Keratinocyte (primary cell): ENCODE measurements at regions not wholly inside any gene's neighbourhood (a gene's known extent, or its start where the extent isn't known, plus 50 kb on each side); places are given as distances from the start of the nearest gene placed in this dataset.

Source experiments
- DNase-seq: peaks from one replicate; pipeline ENCODE4 v3.0.0-alpha.2; 2011; ENCODE audit warnings: low read depth, missing footprints, low spot score
- FAIRE-seq: peaks from 2 replicates; lab custom pipeline; 2011; peaks lifted over from hg19 to GRCh38; lab: Jason Lieb, UNC
- H2AFZ ChIP-seq: 2 replicates; pipeline ENCODE4 v1.6.0; 2012; ENCODE audit warnings: low read length, control low read depth, inconsistent platforms; ENCODE audit not compliant: control insufficient read depth
- H3K27ac ChIP-seq: 2 replicates; pipeline ENCODE4 v1.5.1; 2011; ENCODE audit warnings: low read length; ENCODE audit not compliant: control insufficient read depth, insufficient read depth
- H3K27me3 ChIP-seq: 3 replicates; pipeline ENCODE4 v1.6.0; 2011; ENCODE audit warnings: low read length; ENCODE audit not compliant: control insufficient read depth, insufficient read depth; ENCODE audit errors: extremely low read depth
- H3K36me3 ChIP-seq, 2 experiments: 2 replicates in 1 of 2; 3 replicates in 1 of 2; pipeline ENCODE4 v1.5.1; 2011; ENCODE audit warnings: low read length in 2 of 2, mild to moderate bottlenecking in 1 of 2; ENCODE audit not compliant: control insufficient read depth in 2 of 2, insufficient read depth in 2 of 2; ENCODE audit errors: extremely low read depth in 1 of 2
- H3K4me1 ChIP-seq: 3 replicates; pipeline ENCODE4 v1.5.1; 2011; ENCODE audit warnings: low read length; ENCODE audit not compliant: control insufficient read depth, insufficient read depth; ENCODE audit errors: extremely low read depth
- H3K4me2 ChIP-seq: 3 replicates; pipeline ENCODE4 v1.6.0; 2011; ENCODE audit warnings: low read depth, low read length; ENCODE audit not compliant: control insufficient read depth, insufficient read depth; ENCODE audit errors: extremely low read depth
- H3K4me3 ChIP-seq, 3 experiments: fragments of 200-600 bp in 1 of 3; sonication (generic) in 1 of 3; 2 replicates in 2 of 3; 3 replicates in 1 of 3; pipeline ENCODE4 v1.5.1; 2011 to 2016; ENCODE audit warnings: low read length in 3 of 3, mild to moderate bottlenecking in 3 of 3, control low read depth in 2 of 3, inconsistent platforms in 1 of 3, low read depth in 1 of 3, mixed read lengths in 1 of 3, mixed run types in 1 of 3, moderate library complexity in 1 of 3; ENCODE audit not compliant: control insufficient read depth in 2 of 3, insufficient read depth in 2 of 3; ENCODE audit errors: extremely low read depth in 1 of 3
- H3K79me2 ChIP-seq: 2 replicates; pipeline ENCODE4 v1.6.0; 2012; ENCODE audit warnings: low read length; ENCODE audit not compliant: control insufficient read depth, insufficient read depth
- H3K9ac ChIP-seq: 3 replicates; pipeline ENCODE4 v1.6.0; 2011; ENCODE audit warnings: low read length; ENCODE audit not compliant: control insufficient read depth, insufficient read depth; ENCODE audit errors: extremely low read depth
- H3K9me1 ChIP-seq: 3 replicates; pipeline ENCODE4 v1.6.0; 2011; ENCODE audit warnings: low read length; ENCODE audit not compliant: control insufficient read depth, insufficient read depth; ENCODE audit errors: extremely low read depth
- H3K9me3 ChIP-seq: 2 replicates; pipeline ENCODE4 v1.5.1; 2012; ENCODE audit warnings: low read depth, low read length; ENCODE audit not compliant: control insufficient read depth
- H4K20me1 ChIP-seq: 3 replicates; pipeline ENCODE4 v1.6.0; 2011; ENCODE audit warnings: low read length; ENCODE audit not compliant: control insufficient read depth, insufficient read depth; ENCODE audit errors: extremely low read depth
- EZH2 ChIP-seq: IDR thresholded peaks from one replicate; pipeline ENCODE4 v1.6.1; 2012; ENCODE audit warnings: inconsistent platforms, mild to moderate bottlenecking, low read length, moderate library complexity
- dilution Hi-C: fragments of 300-500 bp; cut with MboI; formaldehyde crosslinking; loops from one replicate; pipeline ENCODE4 v1.7.0; 2020; ENCODE audit warnings: low sequenced_read_pairs; ENCODE audit not compliant: extremely low pct_ligation_motif_present
- TF ChIP-seq, protein P1 (sequence below), 3 experiments: IDR thresholded peaks in 1 of 3; conservative IDR thresholded peaks in 1 of 3; optimal IDR thresholded peaks in 1 of 3; 2 replicates in 2 of 3; 3 replicates in 1 of 3; pipeline versions ENCODE3 to v1.5.1; 2011; ENCODE audit warnings: low read length in 3 of 3, mild to moderate bottlenecking in 3 of 3, moderate library complexity in 2 of 3, control low read depth in 1 of 3, inconsistent platforms in 1 of 3; ENCODE audit not compliant: insufficient read depth in 2 of 3; ENCODE audit errors: extremely low read depth in 1 of 3

DNA sequence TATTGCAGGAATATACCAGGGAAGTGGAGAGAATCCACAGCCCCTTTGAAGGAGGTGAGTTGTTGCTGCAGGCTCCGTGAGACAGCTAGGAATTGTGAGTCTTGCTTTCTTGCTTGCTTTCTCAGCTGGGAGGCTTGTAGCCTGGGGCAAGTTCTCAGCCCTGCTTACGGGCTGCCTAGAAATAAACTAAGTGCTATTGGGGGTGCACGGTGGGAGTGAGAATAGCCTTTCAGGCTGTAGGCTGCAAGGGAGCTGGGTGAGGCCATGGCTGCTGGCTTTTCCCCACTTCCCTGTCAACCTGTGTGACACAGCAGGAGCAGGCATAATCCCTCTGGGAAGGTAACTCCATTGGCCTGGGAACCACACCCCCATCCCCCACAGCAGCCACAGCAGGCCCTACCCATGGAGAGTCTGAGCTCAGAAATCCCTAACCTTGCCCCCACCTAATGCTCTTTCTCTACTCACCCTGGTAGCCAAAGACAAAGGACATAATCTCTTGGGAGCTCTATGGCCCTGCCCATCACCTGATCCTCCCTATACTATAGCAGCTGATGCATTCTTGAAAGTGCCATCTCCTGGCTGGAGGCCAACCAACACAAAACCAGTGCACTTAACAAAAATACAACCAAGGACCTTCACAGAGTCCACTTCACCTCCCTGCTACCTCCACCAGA is 113.0 kb downstream of the MMRN1 start:
- H2AFZ ChIP-seq = no peak overlapping the region
- no peaks in the 10 kb centered on the region for H3K36me3 ChIP-seq
- H3K9me3 ChIP-seq = no peaks in the 10 kb centered on the region
- H4K20me1 ChIP-seq = no peaks in the 10 kb centered on the region
- H3K4me2 ChIP-seq = no peak overlapping the region
- dilution Hi-C loops = no loop called here
- no peaks in the 10 kb centered on the region for H3K27me3 ChIP-seq
- no peaks in the 10 kb centered on the region for H3K9me1 ChIP-seq
- no peak overlapping the region for H3K9ac ChIP-seq
- DNase-seq (no peak), FAIRE-seq (no peak)
- no peak overlapping the region for H3K27ac ChIP-seq
- TF ChIP-seq, protein P1, sequence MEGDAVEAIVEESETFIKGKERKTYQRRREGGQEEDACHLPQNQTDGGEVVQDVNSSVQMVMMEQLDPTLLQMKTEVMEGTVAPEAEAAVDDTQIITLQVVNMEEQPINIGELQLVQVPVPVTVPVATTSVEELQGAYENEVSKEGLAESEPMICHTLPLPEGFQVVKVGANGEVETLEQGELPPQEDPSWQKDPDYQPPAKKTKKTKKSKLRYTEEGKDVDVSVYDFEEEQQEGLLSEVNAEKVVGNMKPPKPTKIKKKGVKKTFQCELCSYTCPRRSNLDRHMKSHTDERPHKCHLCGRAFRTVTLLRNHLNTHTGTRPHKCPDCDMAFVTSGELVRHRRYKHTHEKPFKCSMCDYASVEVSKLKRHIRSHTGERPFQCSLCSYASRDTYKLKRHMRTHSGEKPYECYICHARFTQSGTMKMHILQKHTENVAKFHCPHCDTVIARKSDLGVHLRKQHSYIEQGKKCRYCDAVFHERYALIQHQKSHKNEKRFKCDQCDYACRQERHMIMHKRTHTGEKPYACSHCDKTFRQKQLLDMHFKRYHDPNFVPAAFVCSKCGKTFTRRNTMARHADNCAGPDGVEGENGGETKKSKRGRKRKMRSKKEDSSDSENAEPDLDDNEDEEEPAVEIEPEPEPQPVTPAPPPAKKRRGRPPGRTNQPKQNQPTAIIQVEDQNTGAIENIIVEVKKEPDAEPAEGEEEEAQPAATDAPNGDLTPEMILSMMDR (optimal IDR thresholded peaks at IDR 0.05 in 1 of 3, IDR thresholded peaks at IDR 0.05 in 1 of 3, conservative IDR thresholded peaks at IDR 0.05 in 1 of 3; ENCODE audit: extremely low read depth in 1 of 3, insufficient read depth in 2 of 3, low read length in 3 of 3) = no peak
- TF ChIP-seq EZH2 = no peak
- H3K4me1 ChIP-seq = no peaks in the 10 kb centered on the region
- H3K79me2 ChIP-seq = no peaks in the 10 kb centered on the region
- H3K4me3 ChIP-seq = no peak overlapping the region

DNA sequence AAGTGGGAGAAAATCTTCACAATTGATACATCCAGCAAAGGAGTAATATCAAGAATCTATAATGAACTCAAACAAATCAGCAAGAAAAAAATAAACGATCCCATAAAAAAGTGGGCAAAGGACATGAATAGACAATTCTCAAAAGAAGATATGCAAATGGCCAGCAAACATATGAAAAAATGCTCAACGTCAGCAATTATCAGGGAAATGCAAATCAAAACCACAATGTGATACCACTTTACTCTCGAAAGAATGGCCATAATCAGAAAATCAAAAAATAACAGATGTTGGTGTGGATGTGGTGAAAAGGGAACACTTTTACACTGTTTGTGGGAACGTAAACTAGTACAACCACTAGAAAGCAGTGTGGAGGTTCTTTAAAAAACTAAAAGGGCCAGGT is 114.3 kb upstream of the CCSER1 start:
- Histone ChIP-seq H3K9me3 (no peaks in the 10 kb centered on the region), H3K27me3 (no peaks in the 10 kb centered on the region), H3K4me2 (no peak overlapping the region), H4K20me1 (no peaks in the 10 kb centered on the region), H3K9me1 (no peaks in the 10 kb centered on the region), H3K9ac (no peak overlapping the region), H3K79me2 (no peaks in the 10 kb centered on the region), H3K4me3 (no peak overlapping the region), H2AFZ (no peak overlapping the region), H3K36me3 (no peaks in the 10 kb centered on the region), H3K4me1 (no peaks in the 10 kb centered on the region), H3K27ac (no peak overlapping the region)
- no peak for DNase-seq
- dilution Hi-C loops = no loop called here
- TF ChIP-seq, protein P1 (optimal IDR thresholded peaks at IDR 0.05 in 1 of 3, IDR thresholded peaks at IDR 0.05 in 1 of 3, conservative IDR thresholded peaks at IDR 0.05 in 1 of 3; ENCODE audit: extremely low read depth in 1 of 3, insufficient read depth in 2 of 3, low read length in 3 of 3) = no peak
- no peak for TF ChIP-seq EZH2
- FAIRE-seq = no peak
